Fibroblast of skin of abdomen (primary cell): ENCODE measurements at regions not wholly inside any gene's neighbourhood (a gene's known extent, or its start where the extent isn't known, plus 50 kb on each side); places are given as distances from the start of the nearest gene placed in this dataset.
"Not testable (repeated sequence)": the region's sequence is repeated elsewhere in the genome, so short reads cannot be mapped to it uniquely, and the experiment has no call there.

Experiments
- DNase-seq: peaks from one replicate; pipeline ENCODE4 v3.0.0-alpha.2; 2013

DNA sequence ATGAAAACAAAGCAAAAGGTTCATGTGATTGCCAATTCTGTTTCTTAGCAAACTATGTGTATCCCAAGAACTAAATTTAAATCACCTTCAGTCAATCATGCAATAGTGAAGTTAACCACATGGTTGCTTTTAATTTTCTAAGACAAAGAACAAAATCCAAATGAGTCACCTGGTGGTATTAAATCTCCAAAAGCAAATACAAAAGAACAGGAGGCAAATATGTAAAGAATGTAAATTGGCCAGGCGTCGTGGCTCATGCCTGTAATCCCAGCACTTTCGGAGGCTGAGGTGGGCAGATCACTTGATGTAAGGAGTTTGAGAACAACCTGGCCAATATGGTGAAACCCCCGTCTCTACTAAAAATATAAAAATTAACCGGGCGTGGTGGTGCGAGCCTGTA is 54.2 kb upstream of the PIK3R4 start:
- no peak for DNase-seq

DNA sequence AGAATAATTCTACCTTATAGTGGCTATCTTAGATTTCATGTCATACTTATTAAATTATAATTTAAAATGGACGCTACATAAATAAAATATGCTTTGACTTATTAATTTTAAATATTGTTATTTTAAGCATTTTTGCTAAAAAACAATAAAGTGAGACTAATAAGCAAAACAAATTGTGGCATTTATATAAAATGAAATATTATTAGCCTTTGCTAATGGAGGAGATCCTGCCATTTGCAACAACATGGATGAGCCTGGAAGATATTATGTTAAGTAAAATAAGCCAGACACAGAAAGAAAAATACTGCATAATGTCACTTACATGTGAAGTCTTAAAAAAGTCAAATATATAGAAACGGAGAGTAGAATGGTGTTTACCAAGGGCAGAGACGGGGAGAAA is 54.8 kb upstream of the PIK3R4 start:
- no peak for DNase-seq

DNA sequence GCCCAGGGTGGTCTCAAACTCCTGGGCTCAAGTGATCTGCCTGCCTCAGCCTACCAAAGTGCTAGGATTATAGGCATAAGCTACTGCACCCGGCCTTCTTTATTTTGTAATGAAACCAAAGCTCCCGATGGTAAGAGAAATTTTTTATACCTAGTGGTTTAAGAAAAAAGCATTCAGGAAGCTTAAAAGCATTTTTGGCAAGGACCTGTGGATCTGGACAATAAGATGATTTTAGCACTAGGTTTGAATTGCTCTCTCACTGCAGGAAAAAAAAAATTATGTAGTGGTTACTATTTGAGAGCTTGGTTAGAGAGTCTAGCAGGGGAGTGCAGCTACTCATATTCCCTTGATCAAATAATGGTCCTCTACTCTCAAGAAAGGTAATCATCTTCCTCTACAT is 64.9 kb upstream of the PIK3R4 start:
- DNase-seq = no peak

DNA sequence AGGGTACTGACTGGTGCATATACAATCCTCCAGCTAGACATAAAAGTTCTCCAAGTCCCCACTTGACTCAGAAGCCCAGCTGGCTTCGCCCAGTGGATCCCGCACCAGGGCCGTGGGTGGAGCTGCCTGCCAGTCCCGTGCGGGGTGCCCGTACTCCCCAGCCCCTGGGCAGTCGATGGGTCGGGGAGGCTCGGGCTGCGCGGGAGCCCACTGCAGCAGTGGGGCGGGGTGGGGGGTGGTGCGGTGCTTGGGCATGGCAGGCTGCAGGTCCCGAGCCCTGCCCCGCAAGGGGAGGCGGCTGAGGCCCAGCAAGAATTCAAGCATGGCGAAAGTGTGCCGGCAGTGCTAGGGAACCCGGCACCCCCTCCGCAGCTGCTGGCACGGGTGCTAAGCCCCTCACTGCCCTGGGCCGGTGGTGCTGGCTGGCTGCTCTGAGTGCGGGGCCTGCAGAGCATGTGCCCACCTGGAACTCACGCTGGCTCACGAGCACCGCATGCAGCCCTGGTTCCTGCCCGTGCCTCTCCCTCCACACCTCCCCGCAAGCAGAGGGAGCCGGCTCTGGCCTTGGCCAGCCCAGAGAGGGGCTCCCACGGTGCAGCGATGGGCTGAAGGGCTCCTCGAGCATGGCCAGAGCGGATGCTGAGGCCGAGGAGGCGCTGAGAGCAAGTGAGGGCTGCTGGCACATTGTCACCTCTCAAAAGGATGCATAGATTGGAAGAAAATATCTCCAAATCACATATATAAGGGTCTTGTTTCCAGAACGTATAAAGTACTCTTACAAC is 68.3 kb upstream of the PIK3R4 start:
- DNase-seq = no peak

DNA sequence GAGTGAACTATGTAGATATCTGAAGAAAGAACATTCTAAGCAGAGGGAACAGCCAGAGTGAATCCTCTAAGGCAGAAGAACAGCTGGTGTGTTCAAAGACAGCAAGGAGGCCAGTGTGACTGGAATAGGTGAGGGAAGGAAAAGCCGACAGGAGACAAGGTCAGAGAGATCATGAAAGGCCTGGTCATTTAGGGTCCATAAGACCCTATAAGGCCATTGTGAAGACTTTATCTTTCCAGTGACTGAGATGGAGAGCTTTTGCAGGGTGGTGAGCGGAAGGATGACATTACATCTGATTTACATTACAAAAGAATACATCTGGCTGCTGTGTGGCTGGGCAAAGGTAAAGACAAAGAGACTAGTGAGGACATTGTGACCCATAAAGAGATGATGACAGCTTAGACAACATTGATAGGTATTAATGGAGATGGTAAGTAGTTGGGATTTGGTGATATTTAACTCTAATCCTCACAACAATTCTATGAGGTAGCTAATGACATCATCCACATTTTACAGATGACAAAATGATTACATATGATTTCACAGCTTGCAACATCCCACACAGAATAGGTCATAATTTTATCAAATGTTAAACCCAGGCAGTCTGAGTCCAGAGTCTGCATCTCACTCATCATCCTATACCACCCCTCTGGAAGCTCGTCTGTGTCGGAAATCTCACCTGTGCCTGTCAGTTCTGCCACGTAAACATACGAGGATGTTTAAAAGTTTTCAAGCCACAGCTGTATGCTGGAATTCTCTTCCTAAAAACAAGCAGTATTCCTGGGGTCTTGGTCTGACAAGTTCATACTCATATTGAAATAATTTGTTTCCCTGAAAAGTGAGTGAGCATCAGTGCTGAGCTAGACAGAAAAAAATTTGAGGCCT is 70.2 kb upstream of the PIK3R4 start:
- DNase-seq = no peak

DNA sequence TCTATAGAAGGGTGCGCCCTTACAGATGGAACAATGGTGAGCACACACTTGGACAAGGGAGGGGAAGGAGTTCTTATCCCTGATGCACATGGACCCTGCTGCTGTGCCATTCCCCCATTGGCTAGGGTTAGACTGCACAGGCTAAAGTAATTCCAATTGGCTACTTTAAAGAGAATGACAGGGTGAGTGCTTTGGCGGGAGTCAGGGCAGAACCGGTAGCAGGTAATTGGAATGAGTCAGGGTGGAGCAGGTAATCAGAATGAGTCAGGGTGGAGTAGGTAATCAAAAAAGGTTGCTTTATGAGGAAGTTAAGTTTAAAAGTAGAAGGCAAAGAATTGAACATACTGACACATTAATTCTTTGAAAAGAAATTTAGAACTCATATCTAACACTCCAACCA is 71.4 kb upstream of the PIK3R4 start:
- not testable (repeated sequence) for DNase-seq

DNA sequence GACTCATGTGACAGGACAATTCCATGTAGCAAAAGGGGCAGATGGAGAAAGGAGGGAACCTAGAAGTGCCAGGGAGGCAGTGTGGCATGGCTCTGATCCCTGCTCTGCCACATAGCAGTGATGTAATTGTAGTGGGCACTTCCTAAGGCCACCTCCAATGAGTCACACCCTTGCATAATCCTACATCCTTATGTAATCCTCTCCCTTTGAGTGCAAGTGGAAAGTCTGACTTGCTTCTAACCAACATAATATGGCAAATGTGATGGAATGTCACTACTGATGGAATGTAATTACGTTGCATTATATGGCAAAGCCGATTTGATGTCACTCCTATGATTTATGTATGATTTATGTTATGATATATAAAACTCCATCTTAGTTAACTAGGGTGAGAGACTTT is 72.9 kb upstream of the ATP2C1 start:
- peak; percentile 21 for DNase-seq

DNA sequence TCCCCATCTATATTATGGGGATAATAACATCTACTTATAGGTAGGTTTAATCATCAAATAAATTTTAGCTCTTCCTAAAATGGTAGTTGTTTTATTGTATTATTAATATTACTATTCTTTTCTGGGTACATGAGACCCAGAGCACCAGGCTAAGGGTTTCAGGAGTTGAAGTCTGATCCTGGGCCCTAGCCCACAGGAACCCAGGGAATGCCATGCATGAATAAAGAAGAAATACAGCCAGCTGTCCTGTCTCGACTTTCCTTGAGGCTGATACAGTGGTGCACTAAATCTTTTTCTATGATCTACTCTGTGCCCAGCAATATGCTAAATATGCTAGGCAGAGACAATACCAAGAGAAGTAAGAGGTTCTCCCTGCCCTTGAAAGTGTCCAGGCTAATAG is 72.1 kb upstream of the ATP2C1 start:
- DNase-seq = no peak

DNA sequence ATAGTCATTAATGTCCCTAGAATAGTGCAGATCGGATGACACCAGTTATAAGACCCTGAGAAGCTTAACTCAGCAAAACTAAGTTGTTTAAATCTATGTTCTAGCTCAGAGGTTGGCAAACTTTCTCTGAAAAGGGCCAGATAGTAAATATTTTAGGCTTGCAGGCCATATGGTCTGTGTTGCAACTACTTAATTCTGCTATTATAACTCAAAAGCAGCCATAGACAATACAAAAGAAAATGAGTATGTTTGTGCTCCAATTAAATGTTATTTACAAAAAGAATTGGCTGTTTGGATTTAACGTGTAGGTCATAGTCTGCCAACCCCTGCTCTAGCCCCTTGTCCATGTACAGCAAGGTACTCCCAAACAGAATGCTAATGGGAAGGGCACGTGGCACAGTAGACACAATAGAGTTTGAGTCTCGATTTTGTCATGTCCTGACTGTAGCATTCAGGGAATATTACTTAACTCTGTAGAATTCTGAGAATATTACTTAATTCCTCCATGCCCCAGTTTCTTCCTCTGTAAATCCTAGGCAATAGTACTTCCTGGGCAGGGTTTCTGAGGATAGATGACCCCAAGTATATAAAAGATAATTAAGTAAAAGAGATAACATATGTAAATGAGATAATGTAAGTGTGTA is 70.5 kb upstream of the ATP2C1 start:
- DNase-seq = no peak

DNA sequence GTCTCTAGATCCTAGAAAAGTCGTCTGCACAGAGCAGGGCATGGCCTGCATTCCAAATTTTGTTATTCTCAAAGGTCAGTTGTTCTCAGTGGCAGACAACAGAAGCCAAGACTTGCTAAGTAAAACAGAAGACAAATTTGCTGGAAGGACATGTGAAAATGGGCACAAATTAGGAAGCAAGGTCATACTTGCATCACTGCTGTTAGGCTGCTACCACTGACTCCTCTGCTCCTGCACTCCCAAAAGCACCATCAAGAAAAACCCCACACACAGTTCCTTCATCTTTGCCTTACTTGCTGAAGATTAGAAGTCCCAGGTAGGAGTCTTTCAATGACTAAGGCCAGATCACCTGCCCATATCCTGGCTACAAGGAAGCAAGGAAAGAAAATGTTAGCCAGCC is 69.9 kb upstream of the ATP2C1 start:
- no peak for DNase-seq

DNA sequence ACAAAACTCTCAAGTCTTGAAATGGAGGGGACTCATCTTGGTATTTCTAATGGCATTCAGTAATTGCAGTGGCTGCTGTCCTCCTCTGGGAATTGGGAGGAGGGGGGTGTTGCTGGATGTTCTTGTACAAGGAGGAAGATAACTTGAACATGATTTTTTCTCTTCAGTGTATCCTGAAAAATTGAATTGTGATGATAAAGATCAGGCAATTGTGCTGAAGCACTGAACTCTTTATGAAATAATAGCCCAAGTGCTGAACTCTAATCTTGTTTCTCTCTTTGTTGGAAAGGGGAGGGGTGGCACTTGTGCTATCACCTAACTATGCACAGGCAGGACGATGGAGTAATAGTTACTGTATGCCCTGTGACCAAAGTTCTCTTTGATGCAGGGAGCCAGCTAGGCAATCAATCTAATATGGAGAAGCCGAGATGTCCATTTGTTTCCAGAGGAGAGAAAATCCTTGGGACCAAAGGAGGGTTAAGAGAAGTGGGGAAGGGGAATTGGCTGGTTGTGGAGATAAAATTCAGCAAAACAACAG is 68.1 kb upstream of the ATP2C1 start:
- no peak for DNase-seq

DNA sequence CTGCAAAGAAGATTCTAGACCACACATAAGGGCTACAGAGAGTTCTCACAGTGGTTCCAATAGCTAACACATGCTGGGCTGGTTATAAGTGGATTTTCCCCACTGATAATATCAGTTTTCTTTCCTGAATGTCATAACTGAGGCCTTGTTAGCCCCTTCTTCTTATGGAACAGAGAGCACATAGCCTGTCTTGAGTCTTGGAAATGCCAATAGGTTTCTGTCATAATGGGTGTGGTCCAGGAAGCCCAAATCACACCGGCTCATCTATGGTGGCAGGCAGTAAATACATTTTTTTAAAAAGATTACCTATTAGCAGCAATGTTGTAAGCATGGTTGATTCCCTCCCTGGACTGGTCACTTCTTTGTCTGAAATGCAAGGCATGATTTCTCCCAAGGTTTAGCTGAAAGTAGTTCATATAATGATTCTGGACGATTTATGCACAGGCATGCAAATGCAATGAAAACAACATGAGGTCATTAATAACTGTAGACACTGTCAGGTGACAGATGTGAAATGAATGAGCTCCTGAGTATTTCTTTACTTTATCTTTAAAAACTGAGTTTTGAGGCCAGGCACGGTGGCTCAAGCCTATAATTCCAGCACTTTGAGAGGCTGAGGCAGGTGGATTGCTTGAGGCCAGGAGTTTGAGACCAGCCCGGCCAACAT is 67.2 kb upstream of the ATP2C1 start:
- DNase-seq = no peak

DNA sequence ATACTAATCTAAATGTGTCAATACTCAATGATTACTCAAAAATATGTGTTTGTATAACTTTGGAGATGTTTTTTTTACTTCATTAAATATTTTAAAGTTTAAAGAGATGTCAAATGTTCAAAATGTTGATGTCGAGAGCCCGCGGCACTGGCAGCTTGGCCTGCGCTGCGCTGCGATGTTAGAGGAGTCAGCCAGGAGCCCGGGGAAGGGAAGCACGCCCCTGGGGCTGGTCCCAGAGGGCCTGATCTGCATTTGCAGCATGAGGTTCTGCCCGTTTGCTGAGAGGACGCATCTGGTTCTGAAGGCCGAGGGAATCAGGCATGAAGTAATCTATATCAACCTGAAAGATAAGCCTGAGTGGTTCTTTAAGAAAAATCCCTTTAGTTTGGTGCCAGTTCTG is 66.4 kb upstream of the ATP2C1 start:
- DNase-seq = no peak

DNA sequence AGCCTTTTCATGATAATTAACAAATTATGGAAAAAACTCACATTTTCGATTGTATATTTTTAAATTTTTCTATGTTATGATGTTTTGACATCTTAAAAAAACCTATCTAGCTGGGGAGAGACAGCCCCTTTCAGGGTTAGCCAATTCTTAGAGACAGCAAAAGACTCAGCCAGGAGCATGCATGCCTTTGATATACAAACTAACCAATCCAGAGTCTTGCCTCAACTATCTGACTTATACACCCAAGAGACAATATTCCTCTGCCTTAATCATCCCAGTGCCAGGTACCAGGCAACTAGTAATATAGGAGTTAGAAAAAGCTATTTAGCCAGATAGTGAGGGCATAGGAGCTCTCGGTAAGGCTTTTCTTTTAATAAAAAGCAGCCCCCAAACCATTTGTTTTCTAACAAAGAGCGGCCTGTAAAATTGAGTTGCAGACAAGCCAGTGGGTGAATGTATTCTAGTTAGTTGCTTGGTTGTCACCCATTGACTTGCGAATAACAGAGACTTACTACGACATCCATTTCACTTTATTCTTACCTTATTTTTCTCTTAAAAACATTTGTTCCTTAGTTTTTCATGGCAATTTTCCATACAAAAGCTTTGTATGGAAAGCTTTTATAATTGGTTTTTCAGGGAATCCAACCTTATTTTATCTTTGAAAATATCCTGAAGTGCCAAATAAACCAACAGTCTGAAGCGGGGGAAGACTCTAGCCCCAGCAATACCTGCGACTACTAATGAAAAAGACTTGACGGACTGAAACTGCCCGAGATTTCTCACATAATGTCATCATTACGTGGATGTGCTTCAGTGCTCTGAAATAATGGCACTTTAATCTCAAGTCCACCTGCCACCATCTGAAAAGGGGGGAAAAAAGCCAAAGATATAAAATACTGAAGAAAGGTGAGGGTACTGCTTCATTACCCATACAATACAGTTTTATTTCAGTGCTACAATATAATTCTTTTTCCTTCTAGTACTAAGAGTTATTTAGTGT is 64.6 kb upstream of the ATP2C1 start:
- DNase-seq = no peak

DNA sequence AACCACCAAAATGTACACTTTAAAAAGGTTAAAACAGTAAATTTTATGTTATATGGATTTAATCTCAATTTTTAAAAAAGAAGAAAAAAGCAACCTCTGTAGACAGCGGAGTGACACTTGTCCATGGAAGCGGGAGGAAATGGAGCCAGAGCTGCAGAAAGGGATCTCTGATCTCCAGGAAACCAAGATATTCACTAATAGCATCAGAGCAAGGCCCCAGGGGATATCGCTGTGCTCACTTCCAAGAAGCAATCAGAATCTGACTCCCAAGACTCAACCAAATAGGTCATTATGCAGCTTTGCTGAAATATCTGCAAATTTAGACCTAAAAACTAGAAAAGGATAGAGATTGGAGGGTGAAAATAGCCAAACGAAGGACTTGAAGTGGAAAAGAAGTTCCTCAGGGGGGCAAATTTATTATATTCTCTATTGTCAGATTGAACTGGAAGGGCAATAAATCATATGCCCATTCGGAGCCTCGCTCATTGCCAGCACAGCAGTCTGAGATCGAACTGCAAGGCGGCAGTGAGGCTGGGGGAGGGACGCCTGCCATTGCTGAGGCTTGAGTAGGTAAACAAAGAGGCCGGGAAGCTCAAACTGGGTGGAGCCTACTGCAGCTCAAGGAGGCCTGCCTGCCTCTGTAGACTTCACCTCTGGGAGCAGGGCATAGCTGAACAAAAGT is 62.0 kb upstream of the ATP2C1 start:
- no peak for DNase-seq

DNA sequence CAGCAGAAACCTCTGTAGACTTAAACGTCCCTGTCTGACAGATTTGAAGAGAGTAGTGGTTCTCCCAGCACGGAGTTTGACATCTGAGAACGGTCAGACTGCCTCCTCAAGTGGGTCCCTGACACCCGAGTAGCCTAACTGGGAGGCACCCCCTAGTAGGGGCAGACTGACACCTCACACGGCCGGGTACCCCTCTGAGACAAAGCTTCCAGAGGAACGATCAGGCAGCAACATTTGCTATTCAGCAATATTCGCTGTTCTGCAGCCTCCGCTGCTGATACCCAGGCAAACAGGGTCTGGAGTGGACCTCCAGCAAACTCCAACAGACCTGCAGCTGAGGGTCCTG is 61.5 kb upstream of the ATP2C1 start:
- not testable (repeated sequence) for DNase-seq

DNA sequence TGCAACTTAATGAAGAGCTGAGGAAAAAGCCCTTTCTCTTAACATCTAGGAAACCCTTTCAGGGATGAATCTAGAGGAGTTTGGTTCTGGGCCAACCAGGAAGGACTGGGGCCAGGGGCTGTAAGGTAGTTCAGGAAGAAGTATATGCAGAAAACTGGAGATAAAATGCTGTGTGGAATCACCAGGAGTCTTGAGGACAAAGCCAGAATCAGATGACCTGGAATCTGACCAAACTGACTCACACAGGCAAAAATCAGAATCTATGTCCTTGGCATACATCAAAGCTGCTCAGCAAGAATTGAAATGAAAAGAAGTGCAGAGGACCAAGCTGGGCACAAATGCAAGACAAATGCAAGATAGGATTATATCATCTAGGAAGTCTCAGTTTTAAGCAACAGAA is 59.4 kb upstream of the ATP2C1 start:
- DNase-seq = peak; percentile 11

DNA sequence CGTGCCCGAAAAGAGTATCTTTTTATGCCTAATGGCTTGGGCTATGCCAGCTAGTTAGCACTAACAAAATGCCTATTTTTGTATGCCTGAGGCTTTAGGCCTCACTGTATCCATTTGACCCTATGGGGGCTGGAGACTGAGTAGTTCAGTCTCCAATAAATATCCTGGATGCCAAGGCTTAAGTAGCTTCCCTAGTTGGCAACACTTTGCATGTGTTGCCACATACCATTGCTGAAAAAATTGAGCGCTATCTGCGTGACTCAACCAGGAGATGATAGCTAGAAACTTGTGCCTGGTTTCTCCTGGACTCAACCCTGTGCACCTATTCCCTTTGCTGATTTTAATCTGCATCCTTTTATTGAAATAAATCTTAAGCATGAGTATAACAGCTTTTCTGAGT is 58.4 kb upstream of the ATP2C1 start:
- DNase-seq = no peak

DNA sequence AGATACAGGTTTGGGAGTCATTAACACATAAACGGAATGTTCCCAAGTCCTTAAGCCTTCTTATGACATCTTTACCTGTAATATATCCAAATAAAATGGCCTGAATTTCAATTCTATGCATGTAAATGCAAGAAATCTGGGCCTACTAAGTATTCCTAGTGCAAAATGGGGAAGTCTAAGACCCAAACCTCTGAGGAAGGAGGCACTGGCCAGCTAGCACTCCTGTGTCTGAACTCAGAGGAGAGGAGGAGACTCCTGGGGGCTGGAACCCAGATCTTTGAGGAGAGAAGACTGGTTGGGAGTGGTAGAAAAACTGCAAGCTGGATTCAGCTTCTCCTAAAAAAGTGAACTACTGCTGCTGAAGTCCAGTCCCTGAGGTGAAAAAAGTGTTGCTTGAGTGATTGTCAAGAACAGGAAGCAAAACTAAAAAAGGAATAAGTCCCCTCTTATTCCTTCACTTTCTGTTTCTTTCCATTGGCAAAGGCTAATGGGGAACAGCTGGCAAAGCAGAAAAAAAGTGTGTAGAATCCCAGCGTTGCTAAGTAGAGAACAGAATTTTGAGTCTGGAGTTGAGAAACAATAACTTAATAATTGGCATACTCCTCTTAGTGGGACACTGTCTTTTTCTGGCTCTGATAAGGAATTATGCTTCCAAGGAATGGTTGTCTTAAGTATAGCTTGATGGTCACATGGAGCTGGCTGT is 54.8 kb upstream of the ATP2C1 start:
- DNase-seq = no peak

DNA sequence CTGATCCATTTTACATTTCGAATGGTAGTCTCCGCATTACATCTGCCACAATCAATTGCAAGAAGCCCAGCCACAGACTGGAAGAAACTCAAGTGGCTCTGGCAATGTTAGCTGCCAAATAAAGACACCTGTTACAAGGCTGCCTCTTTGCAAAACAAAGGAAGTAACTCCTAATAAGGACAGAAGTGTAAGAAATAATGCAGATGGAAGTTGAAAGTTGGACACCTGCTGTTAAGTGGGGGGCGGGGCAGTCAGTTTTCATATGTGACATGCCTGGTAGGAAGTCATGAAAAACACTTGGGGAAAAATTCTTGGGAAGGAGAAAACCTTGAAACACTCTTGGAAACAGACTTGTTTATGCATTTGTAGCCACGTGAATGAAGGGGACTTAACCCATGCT is 54.1 kb upstream of the ATP2C1 start:
- no peak for DNase-seq
